Cardiac fibroblast (primary cell): ENCODE measurements at regions not wholly inside any gene's neighbourhood (a gene's known extent, or its start where the extent isn't known, plus 50 kb on each side); places are given as distances from the start of the nearest gene placed in this dataset.

Source experiments
- DNase-seq, 2 donors: peaks; one replicate each; pipeline versions ENCODE4 v3.0.0 to v3.0.0-alpha.2; 2010; ENCODE audit warnings: low read depth in 2 of 2
- H3K4me3 ChIP-seq, 2 donors: replicated peaks in 1 of 2; 1 replicate in 1 of 2; 2 replicates in 1 of 2; pipeline ENCODE4 v1.5.1; 2011; ENCODE audit warnings: low read depth in 2 of 2, low read length in 2 of 2, mild to moderate bottlenecking in 2 of 2, moderate library complexity in 1 of 2
- TF ChIP-seq, protein P1 (sequence below): IDR thresholded peaks from one replicate; pipeline ENCODE4 v1.5.1; 2011; ENCODE audit warnings: low read depth, mild to moderate bottlenecking, low read length, inconsistent platforms

DNA sequence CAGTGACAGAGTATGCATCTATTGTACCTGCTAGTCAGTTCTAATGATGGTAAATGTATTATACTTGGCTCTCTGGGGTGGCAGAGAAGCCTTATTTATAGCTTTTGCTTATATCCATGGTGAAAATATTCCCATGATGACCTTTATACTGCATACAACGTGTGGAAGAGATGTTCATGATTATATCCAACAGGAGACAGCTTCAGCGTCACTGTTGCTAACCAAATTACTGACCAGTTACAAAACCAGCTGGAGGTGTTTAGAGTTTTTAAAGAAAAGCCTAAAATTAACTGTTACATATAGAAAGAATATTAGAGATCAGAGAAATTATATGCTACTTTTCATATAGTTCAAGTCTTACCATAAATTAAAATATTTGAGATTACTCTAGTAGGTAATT is 280.8 kb downstream of the ETV1 start:
- TF ChIP-seq, protein P1, sequence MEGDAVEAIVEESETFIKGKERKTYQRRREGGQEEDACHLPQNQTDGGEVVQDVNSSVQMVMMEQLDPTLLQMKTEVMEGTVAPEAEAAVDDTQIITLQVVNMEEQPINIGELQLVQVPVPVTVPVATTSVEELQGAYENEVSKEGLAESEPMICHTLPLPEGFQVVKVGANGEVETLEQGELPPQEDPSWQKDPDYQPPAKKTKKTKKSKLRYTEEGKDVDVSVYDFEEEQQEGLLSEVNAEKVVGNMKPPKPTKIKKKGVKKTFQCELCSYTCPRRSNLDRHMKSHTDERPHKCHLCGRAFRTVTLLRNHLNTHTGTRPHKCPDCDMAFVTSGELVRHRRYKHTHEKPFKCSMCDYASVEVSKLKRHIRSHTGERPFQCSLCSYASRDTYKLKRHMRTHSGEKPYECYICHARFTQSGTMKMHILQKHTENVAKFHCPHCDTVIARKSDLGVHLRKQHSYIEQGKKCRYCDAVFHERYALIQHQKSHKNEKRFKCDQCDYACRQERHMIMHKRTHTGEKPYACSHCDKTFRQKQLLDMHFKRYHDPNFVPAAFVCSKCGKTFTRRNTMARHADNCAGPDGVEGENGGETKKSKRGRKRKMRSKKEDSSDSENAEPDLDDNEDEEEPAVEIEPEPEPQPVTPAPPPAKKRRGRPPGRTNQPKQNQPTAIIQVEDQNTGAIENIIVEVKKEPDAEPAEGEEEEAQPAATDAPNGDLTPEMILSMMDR, result no peak
- H3K4me3 ChIP-seq, result no peak overlapping the region
- DNase-seq, result no peak

DNA sequence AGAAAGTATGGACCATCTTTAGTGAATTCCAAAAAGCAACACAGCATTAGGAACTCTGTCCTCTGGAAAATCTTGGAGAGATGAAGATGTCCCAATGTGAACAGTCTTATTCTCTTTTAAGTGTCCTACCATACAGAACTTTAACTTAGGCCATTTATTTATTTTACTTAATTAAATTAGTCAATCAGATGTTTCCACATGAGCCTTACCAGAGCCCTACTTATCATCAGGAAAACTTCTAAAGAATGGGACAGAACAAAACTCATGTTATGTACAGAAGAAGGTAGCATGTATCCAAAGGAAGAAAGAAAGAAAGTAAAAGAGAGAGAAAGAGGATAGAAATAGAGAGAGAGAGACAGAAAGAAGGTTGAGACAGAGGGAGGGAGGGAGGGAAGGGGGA is 276.4 kb downstream of the ETV1 start:
- DNase-seq, result no peak
- TF ChIP-seq, protein P1, result no peak
- no peak overlapping the region for H3K4me3 ChIP-seq

DNA sequence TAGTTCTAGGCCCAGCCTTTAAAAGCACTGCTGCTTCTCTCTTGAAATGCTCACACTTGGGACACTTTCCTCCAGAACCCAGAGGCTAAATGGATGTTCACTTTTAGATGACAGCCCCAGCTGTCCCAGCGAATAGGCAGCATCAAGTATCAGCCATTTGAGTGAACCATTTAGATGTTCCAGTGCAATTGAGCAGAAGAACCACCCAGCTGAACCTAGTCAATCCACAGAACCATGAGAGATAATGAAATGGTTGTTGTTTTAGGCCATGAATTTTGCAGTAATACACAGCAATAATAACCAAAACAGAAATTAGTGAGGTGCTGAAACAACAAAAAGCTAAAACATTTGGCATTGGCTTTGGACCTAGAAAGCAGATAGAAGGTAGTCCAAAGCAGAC is 273.9 kb downstream of the ETV1 start:
- no peak overlapping the region for H3K4me3 ChIP-seq
- TF ChIP-seq, protein P1, result no peak

DNA sequence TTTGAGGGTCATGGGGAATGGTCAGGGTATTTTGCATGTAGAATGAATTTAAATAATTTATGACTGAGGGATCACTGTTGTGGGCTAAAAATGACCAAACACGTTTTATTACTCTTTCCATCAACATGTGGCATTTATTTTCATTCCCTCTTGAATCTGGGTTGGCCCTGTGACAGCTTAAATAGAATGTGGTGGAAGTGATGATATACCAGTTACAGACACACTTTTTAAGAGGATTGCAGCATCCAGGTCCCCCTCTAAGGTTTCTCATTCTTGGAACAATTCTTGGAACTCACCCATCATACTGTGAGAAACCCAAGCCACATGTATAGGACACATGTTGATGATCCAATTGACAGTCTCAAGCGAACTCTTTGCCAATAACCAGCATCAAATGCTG is 272.4 kb downstream of the ETV1 start:
- TF ChIP-seq, protein P1, result no peak
- DNase-seq, result no peak
- no peak overlapping the region for H3K4me3 ChIP-seq

More for the DNA sequence above, 273.9 kb downstream of the ETV1 start:
- DNase-seq, result no peak

DNA sequence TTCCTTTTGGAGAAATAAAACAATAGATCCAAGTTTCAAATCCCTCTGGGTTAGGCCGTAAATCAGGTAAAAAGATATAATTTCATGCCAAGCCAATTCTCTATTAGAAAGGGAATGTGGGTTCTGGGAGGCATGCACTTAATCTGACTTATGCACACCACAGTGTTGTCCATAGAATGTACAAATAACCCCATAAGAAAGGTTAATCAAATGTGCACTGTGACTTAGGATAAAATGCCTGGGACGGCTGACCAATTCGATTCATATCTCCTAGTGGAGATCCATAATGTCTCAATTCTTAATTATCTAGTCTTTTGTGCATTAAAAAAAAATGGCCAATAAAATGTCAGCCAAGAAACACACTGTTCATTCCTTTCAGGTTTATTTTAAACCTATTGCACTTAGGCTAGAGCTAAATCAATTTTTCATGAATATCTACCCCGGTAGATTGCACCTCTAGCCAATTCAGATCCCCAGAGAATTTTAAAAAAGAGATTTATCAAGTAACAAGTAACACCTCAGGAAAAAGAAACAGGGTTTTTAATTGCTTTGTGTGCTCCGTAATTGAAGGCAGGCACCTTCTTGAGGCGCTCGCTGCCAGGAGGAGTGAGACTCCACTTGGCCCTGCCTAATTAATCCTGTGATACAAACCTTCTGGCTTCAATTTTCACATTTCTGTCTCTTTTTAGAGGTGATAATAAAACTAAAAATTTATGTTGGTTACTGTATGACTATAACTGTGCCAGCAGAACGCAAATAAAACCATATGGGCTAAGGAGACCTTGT is 265.1 kb downstream of the ETV1 start:
- DNase-seq, result no peak
- TF ChIP-seq, protein P1, result no peak
- H3K4me3 ChIP-seq, result no peak overlapping the region

DNA sequence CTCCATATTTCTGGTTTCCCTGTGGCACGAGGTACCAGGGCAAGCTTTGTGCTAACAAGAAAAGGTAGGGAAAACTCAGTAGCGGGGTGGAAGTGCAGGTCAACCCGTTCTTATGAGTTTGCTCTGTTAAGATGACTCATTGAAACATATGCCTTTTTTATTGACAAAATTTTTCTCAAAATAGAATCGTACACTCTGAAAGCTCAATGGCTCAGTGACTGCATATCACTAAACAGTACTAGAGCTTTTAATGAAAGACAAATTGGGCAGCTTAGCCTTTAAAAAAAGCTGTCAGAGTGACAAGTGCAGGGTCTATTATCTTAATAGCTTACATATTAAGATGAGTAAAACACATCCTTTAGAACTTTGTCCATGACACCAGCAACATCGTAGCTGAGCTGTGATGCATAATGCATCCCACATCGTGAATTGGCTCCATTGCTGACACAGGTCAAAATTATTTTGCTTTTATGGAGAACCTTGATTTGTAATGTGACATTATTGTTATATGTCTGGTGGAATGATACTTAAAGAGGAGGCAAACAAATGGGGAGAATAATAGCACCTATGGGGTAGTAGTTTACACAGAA is 264.4 kb downstream of the ETV1 start:
- H3K4me3 ChIP-seq, result no peak overlapping the region
- TF ChIP-seq, protein P1, result no peak
- no peak for DNase-seq
